Neuron (in vitro differentiated cells): ENCODE measurements at regions not wholly inside any gene's neighbourhood (a gene's known extent, or its start where the extent isn't known, plus 50 kb on each side); places are given as distances from the start of the nearest gene placed in this dataset.

Experiments used
- H2AFZ ChIP-seq: one replicate; pipeline ENCODE4 v1.6.1; 2013; ENCODE audit warnings: low read depth, mild to moderate bottlenecking, inconsistent platforms, low read length, moderate library complexity
- H3K27me3 ChIP-seq: one replicate; pipeline ENCODE4 v1.6.1; 2013; ENCODE audit warnings: low read length; ENCODE audit not compliant: insufficient read depth
- H3K36me3 ChIP-seq: one replicate; pipeline ENCODE4 v1.6.1; 2013; ENCODE audit warnings: low read length; ENCODE audit not compliant: insufficient read depth
- H3K4me1 ChIP-seq: one replicate; pipeline ENCODE4 v1.6.1; 2013; ENCODE audit warnings: low read length; ENCODE audit not compliant: insufficient read depth
- H3K4me3 ChIP-seq: 2 replicates; pipeline ENCODE4 v1.5.1; 2013; ENCODE audit warnings: mild to moderate bottlenecking, low read length, moderate library complexity
- H3K9me3 ChIP-seq: one replicate; pipeline ENCODE4 v1.6.1; 2013; ENCODE audit warnings: low read length

GRCh38 chr20:40241596-40242343 is 447.3 kb downstream of the MAFB start:
- Histone ChIP-seq H3K4me1 (no peaks in the 10 kb centered on the region), H3K4me3 (no peak overlapping the region), H3K27me3 (no peaks in the 10 kb centered on the region), H2AFZ (no peak overlapping the region), H3K9me3 (no peaks in the 10 kb centered on the region), H3K36me3 (no peaks in the 10 kb centered on the region)

GRCh38 chr20:40238511-40238910 is 450.5 kb downstream of the MAFB start:
- Histone ChIP-seq H3K9me3 (no peaks in the 10 kb centered on the region), H2AFZ (no peak overlapping the region), H3K36me3 (no peaks in the 10 kb centered on the region), H3K27me3 (no peaks in the 10 kb centered on the region), H3K4me3 (no peak overlapping the region), H3K4me1 (no peaks in the 10 kb centered on the region)

GRCh38 chr20:40234593-40234992 is 454.4 kb downstream of the MAFB start:
- Histone ChIP-seq H2AFZ (no peak overlapping the region), H3K4me3 (no peak overlapping the region), H3K27me3 (no peaks in the 10 kb centered on the region), H3K9me3 (no peaks in the 10 kb centered on the region), H3K36me3 (no peaks in the 10 kb centered on the region), H3K4me1 (no peaks in the 10 kb centered on the region)

DNA sequence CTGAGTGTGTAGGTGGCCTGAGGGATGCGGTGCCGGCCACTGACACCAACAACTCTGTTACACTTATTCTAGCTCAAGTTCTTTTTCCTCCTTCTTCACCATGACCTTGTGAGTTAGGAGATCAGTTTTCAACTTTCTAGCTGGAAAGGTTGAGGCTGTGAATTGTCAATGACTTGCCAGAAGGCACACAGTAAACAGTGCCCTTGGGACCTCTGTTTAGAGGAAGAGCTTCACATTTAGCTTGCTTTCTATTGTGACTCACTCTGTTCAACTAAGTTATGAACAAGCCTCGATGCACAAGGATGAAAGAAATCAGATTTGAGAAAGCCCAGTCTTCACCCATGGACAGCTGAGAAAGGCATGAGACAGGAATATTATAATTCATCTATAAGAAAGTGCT is 455.6 kb downstream of the MAFB start:
- H3K9me3 ChIP-seq: no peaks in the 10 kb centered on the region
- H2AFZ ChIP-seq: no peak overlapping the region
- no peaks in the 10 kb centered on the region for H3K36me3 ChIP-seq
- H3K4me1 ChIP-seq: no peaks in the 10 kb centered on the region
- no peak overlapping the region for H3K4me3 ChIP-seq
- H3K27me3 ChIP-seq: no peaks in the 10 kb centered on the region

GRCh38 chr20:40232756-40233155 is 456.3 kb downstream of the MAFB start:
- no peaks in the 10 kb centered on the region for H3K27me3 ChIP-seq
- no peaks in the 10 kb centered on the region for H3K9me3 ChIP-seq
- no peak overlapping the region for H2AFZ ChIP-seq
- H3K36me3 ChIP-seq: no peaks in the 10 kb centered on the region
- no peak overlapping the region for H3K4me3 ChIP-seq
- no peaks in the 10 kb centered on the region for H3K4me1 ChIP-seq

- Histone ChIP-seq H3K36me3 (no peaks in the 10 kb centered on the region), H3K4me3 (no peak overlapping the region), H3K4me1 (no peaks in the 10 kb centered on the region), H3K9me3 (no peaks in the 10 kb centered on the region), H3K27me3 (no peaks in the 10 kb centered on the region), H2AFZ (no peak overlapping the region)
Measured at GRCh38 chr20:40232273-40232672, 456.8 kb downstream of the MAFB start.

GRCh38 chr20:40230486-40230885 is 458.6 kb downstream of the MAFB start:
- H2AFZ ChIP-seq: no peak overlapping the region
- no peaks in the 10 kb centered on the region for H3K27me3 ChIP-seq
- H3K4me1 ChIP-seq: no peaks in the 10 kb centered on the region
- H3K4me3 ChIP-seq: no peak overlapping the region
- no peaks in the 10 kb centered on the region for H3K9me3 ChIP-seq
- no peaks in the 10 kb centered on the region for H3K36me3 ChIP-seq

DNA sequence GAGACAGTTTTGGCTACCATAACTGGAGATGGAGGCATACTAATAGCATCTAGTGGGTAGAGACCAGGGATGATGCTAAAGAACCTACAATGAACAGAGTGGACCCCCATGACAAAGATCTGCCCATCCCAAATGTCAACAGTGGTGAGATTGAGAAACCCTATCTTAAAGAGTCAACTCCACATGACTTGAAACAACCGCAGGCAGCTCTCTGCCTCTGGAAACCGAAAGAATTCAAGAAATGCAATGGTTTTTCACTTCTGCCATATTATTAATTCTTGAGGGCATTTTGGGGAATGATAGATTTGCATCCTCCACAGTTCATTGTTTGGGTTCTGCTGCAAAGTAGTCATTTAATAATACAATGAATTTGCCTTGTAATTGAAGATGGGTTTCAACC is 463.4 kb downstream of the MAFB start:
- Histone ChIP-seq H3K4me3 (no peak overlapping the region), H3K27me3 (no peaks in the 10 kb centered on the region), H3K36me3 (no peaks in the 10 kb centered on the region), H3K4me1 (no peaks in the 10 kb centered on the region), H2AFZ (no peak overlapping the region), H3K9me3 (no peaks in the 10 kb centered on the region)

DNA sequence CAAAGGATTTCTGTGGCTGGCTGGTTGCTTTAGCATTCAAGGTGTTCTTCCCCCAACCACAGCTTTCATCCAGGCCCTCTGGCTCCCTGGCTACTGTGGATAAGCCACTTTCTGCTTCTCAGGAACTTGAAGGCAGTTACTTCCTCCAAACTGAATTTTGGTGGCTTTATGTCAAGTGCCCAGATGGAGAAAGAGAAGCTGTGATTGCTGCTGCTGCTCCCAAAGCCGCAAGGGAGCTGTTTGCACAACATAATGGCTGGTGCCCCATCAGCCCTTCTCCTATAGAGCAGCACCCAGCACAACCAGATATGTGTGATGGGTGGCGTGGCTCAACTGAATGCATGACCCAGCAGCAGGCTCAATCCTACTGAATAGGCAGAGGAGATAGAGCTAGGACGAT is 465.2 kb downstream of the MAFB start:
- no peaks in the 10 kb centered on the region for H3K27me3 ChIP-seq
- H3K4me3 ChIP-seq: no peak overlapping the region

DNA sequence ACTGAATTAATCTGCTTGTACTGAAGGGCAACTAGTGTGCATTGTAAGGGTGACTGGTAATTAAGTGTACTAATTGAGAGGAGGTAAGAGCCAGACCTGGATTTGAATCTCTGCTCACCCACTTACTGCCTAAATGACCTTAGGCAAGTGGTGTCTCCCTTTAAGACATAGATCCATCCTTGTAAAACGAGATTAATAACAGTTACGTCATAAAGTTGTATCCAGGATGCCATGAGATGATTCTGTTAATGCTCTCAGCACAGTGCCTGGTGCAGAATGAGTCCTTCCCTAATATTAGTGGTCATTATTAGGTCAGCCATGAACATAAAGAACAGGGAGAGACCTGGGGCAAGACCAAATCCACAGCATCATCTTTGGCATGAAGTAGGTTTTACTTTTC is 470.1 kb downstream of the MAFB start:
- Histone ChIP-seq H3K9me3 (no peaks in the 10 kb centered on the region), H3K27me3 (no peaks in the 10 kb centered on the region), H3K4me1 (no peaks in the 10 kb centered on the region), H2AFZ (no peak overlapping the region), H3K4me3 (no peak overlapping the region), H3K36me3 (no peaks in the 10 kb centered on the region)

More for the DNA sequence above, 465.2 kb downstream of the MAFB start:
- Histone ChIP-seq H3K36me3 (no peaks in the 10 kb centered on the region), H2AFZ (no peak overlapping the region), H3K4me1 (no peaks in the 10 kb centered on the region), H3K9me3 (no peaks in the 10 kb centered on the region)

DNA sequence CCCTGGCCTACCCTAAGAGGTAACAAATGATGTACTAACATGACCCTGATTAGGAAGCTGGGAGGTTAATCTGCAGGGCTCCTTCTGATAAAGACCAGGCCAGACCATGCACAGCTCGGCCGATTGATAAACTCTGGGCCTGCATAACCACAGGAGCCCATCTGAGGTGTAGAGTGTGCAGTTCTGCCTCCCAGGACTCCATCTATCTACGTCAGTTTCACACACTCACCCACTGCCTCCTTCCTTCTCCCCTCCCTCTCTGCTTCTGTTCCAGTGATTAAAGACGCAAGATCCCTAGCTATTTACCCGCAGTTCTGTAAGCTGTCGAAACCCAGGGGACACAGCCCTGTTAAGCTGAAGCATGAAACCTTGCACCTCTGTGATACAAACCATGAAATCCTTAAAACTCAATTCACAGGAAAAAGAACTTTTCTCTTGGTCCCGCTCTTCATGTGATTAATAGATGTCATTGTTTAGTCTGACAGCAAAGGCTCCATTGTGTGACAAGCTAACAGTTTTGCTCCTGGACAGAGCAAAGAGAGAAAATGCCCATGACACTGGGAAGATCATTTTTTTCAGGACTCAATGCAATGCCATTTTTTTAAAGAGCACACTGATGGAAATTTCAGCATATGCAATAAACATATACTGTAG is 470.6 kb downstream of the MAFB start:
- Histone ChIP-seq H3K27me3 (no peaks in the 10 kb centered on the region), H3K4me1 (no peaks in the 10 kb centered on the region), H3K36me3 (no peaks in the 10 kb centered on the region), H3K4me3 (no peak overlapping the region), H2AFZ (no peak overlapping the region), H3K9me3 (no peaks in the 10 kb centered on the region)

GRCh38 chr20:40207655-40208054 is 481.4 kb downstream of the MAFB start:
- no peaks in the 10 kb centered on the region for H3K9me3 ChIP-seq
- no peaks in the 10 kb centered on the region for H3K4me1 ChIP-seq
- H3K36me3 ChIP-seq: no peaks in the 10 kb centered on the region
- H3K4me3 ChIP-seq: no peak overlapping the region
- H3K27me3 ChIP-seq: no peaks in the 10 kb centered on the region
- no peak overlapping the region for H2AFZ ChIP-seq

- Histone ChIP-seq H3K9me3 (no peaks in the 10 kb centered on the region), H2AFZ (no peak overlapping the region), H3K4me3 (no peak overlapping the region), H3K4me1 (no peaks in the 10 kb centered on the region), H3K36me3 (no peaks in the 10 kb centered on the region), H3K27me3 (no peaks in the 10 kb centered on the region)
Measured at GRCh38 chr20:40205971-40206370, 483.1 kb downstream of the MAFB start.

GRCh38 chr20:40203032-40203431 is 486.0 kb downstream of the MAFB start:
- no peaks in the 10 kb centered on the region for H3K4me1 ChIP-seq

More at GRCh38 chr20:40203032-40203431, 486.0 kb downstream of the MAFB start:
- no peaks in the 10 kb centered on the region for H3K9me3 ChIP-seq
- H3K4me3 ChIP-seq: no peak overlapping the region
- H2AFZ ChIP-seq: no peak overlapping the region
- H3K36me3 ChIP-seq: no peaks in the 10 kb centered on the region
- no peaks in the 10 kb centered on the region for H3K27me3 ChIP-seq
